Keratinocyte (primary cell): ENCODE measurements at regions not wholly inside any gene's neighbourhood (a gene's known extent, or its start where the extent isn't known, plus 50 kb on each side); places are given as distances from the start of the nearest gene placed in this dataset.

Source experiments
- EZH2 ChIP-seq: IDR thresholded peaks from one replicate; pipeline ENCODE4 v1.6.1; 2012; ENCODE audit warnings: inconsistent platforms, mild to moderate bottlenecking, low read length, moderate library complexity
- TF ChIP-seq, protein P1 (sequence below), 3 experiments: IDR thresholded peaks in 1 of 3; conservative IDR thresholded peaks in 1 of 3; optimal IDR thresholded peaks in 1 of 3; 2 replicates in 2 of 3; 3 replicates in 1 of 3; pipeline versions ENCODE3 to v1.5.1; 2011; ENCODE audit warnings: low read length in 3 of 3, mild to moderate bottlenecking in 3 of 3, moderate library complexity in 2 of 3, control low read depth in 1 of 3, inconsistent platforms in 1 of 3; ENCODE audit not compliant: insufficient read depth in 2 of 3; ENCODE audit errors: extremely low read depth in 1 of 3

DNA sequence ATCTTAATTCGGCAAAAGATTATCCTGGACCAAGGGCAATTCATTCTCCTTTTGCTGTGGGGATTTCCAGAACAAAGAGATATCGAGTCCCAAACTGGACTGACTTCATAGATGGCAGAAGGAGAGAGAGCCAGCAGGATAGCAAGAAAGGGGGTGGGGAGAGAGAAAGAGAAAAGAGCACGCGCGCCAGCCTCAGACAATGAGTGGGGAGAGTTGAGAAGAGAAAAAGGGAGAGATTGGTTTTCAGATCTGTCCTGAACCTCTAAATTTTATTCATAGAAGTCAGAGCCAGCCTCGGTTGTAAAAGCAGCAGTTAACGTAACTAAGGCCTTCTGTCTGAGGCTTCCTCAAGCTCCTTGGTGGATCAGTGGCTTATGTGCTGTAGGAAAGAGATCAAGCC, 55.3 kb upstream of the ALDH1B1 start:
- TF ChIP-seq, protein P1, sequence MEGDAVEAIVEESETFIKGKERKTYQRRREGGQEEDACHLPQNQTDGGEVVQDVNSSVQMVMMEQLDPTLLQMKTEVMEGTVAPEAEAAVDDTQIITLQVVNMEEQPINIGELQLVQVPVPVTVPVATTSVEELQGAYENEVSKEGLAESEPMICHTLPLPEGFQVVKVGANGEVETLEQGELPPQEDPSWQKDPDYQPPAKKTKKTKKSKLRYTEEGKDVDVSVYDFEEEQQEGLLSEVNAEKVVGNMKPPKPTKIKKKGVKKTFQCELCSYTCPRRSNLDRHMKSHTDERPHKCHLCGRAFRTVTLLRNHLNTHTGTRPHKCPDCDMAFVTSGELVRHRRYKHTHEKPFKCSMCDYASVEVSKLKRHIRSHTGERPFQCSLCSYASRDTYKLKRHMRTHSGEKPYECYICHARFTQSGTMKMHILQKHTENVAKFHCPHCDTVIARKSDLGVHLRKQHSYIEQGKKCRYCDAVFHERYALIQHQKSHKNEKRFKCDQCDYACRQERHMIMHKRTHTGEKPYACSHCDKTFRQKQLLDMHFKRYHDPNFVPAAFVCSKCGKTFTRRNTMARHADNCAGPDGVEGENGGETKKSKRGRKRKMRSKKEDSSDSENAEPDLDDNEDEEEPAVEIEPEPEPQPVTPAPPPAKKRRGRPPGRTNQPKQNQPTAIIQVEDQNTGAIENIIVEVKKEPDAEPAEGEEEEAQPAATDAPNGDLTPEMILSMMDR (optimal IDR thresholded peaks at IDR 0.05 in 1 of 3, IDR thresholded peaks at IDR 0.05 in 1 of 3, conservative IDR thresholded peaks at IDR 0.05 in 1 of 3; ENCODE audit: extremely low read depth in 1 of 3, insufficient read depth in 2 of 3, low read length in 3 of 3): no peak
- TF ChIP-seq EZH2: no peak
